Ishikawa (cell line): ENCODE measurements at regions not wholly inside any gene's neighbourhood (a gene's known extent, or its start where the extent isn't known, plus 50 kb on each side); places are given as distances from the start of the nearest gene placed in this dataset.

Experiments
- CEBPB ChIP-seq: IDR thresholded peaks from 2 replicates; pipeline ENCODE4 v1.6.1; 2012
- CREB1 ChIP-seq: IDR thresholded peaks from 2 replicates; pipeline ENCODE4 v1.6.1; 2012; ENCODE audit warnings: low read depth
- EGR1 ChIP-seq: IDR thresholded peaks from 2 replicates; pipeline ENCODE4 v1.6.1; 2012
- EP300 ChIP-seq: IDR thresholded peaks from 2 replicates; pipeline ENCODE4 v1.6.1; 2012; ENCODE audit warnings: borderline replicate concordance
- FOXM1 ChIP-seq: IDR thresholded peaks from 2 replicates; pipeline ENCODE4 v1.6.1; 2012; ENCODE audit warnings: low read depth, borderline replicate concordance
- NFIC ChIP-seq: IDR thresholded peaks from 2 replicates; pipeline ENCODE4 v1.6.1; 2012
- RAD21 ChIP-seq: IDR thresholded peaks from 2 replicates; pipeline ENCODE4 v1.6.1; 2012; ENCODE audit warnings: low read depth
- TAF1 ChIP-seq: IDR thresholded peaks from 2 replicates; pipeline ENCODE4 v1.6.1; 2012; ENCODE audit warnings: low read depth, mild to moderate bottlenecking
- TCF12 ChIP-seq: IDR thresholded peaks from 2 replicates; pipeline ENCODE4 v1.6.1; 2012; ENCODE audit warnings: low read depth
- TEAD4 ChIP-seq: IDR thresholded peaks from 2 replicates; pipeline ENCODE4 v1.6.1; 2012
- YY1 ChIP-seq: IDR thresholded peaks from 2 replicates; pipeline ENCODE4 v1.6.1; 2012; ENCODE audit warnings: low read depth
- ZBTB7A ChIP-seq: IDR thresholded peaks from 2 replicates; pipeline ENCODE4 v1.6.1; 2012; ENCODE audit warnings: low read depth
- TF ChIP-seq, protein P1 (sequence below): IDR thresholded peaks from 2 replicates; pipeline ENCODE4 v1.6.1; 2012; ENCODE audit warnings: low read depth, mild to moderate bottlenecking
- TF ChIP-seq, protein P2 (sequence below): IDR thresholded peaks from 2 replicates; pipeline ENCODE4 v1.6.1; 2012
- TF ChIP-seq, protein P3 (sequence below): IDR thresholded peaks from 2 replicates; pipeline ENCODE4 v1.6.1; 2012

DNA sequence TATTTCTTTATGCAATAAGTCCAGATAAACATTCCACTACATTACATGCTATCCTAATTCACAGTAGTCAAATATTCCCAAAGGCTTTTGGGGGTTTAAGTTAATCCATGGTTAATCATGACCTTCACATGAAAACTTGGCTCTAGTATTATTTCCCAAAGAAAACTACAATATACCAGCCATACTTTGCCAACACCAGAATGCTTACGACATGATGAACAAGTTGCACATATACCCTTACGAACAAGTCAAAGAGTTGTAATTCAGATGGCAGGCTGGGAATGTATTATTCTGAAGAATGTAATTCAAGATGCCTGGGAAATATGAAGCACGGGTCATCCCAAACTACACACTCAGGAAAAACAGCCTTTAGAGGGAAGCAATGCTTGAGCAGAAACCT, 499.6 kb downstream of the PPARGC1A start:
- TF ChIP-seq, protein P1, sequence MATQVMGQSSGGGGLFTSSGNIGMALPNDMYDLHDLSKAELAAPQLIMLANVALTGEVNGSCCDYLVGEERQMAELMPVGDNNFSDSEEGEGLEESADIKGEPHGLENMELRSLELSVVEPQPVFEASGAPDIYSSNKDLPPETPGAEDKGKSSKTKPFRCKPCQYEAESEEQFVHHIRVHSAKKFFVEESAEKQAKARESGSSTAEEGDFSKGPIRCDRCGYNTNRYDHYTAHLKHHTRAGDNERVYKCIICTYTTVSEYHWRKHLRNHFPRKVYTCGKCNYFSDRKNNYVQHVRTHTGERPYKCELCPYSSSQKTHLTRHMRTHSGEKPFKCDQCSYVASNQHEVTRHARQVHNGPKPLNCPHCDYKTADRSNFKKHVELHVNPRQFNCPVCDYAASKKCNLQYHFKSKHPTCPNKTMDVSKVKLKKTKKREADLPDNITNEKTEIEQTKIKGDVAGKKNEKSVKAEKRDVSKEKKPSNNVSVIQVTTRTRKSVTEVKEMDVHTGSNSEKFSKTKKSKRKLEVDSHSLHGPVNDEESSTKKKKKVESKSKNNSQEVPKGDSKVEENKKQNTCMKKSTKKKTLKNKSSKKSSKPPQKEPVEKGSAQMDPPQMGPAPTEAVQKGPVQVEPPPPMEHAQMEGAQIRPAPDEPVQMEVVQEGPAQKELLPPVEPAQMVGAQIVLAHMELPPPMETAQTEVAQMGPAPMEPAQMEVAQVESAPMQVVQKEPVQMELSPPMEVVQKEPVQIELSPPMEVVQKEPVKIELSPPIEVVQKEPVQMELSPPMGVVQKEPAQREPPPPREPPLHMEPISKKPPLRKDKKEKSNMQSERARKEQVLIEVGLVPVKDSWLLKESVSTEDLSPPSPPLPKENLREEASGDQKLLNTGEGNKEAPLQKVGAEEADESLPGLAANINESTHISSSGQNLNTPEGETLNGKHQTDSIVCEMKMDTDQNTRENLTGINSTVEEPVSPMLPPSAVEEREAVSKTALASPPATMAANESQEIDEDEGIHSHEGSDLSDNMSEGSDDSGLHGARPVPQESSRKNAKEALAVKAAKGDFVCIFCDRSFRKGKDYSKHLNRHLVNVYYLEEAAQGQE = no peak
- TF ChIP-seq YY1 (no peak), EGR1 (no peak)
- TF ChIP-seq, protein P2, sequence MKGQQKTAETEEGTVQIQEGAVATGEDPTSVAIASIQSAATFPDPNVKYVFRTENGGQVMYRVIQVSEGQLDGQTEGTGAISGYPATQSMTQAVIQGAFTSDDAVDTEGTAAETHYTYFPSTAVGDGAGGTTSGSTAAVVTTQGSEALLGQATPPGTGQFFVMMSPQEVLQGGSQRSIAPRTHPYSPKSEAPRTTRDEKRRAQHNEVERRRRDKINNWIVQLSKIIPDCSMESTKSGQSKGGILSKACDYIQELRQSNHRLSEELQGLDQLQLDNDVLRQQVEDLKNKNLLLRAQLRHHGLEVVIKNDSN = no peak

DNA sequence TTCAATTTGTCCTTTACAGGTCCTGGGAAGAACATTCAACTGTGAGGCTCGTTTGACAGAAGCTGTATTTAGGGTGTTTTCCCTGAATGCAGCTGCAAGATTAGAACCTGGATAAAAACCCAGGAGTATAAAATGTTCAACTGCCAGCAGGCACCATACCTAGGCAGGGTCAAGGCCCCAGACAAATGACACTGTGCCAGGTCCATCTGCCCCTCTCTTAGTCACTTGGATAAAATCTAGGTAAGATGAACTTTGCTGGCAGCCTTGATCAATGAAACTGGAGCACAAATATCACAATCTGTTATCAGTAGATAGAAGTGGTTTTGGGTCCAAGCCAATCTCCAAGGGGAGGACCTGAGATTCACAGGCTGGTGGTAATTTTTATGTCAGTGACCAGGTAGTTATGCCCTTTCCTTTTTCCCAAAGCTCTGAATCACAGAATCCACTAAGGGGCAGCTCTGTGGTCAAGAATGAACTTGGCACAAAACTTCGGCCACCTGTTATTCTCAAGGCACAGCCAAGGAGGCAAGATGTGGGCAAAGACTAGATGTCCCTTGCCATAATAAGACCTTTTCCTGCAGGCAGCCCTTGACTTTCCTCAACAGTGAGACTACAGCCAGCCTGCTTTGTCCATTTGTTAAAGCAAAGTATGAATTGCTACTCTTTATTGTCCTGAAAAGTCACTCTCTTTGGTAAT, 501.0 kb downstream of the PPARGC1A start:
- TF ChIP-seq FOXM1 (no peak), EGR1 (no peak), ZBTB7A (no peak), YY1 (no peak), TAF1 (no peak), TEAD4 (no peak), EP300 (no peak), CEBPB (no peak), NFIC (no peak), TCF12 (no peak), RAD21 (no peak), CREB1 (no peak)
- TF ChIP-seq, protein P2 = no peak
- TF ChIP-seq, protein P1 = no peak
- TF ChIP-seq, protein P3, sequence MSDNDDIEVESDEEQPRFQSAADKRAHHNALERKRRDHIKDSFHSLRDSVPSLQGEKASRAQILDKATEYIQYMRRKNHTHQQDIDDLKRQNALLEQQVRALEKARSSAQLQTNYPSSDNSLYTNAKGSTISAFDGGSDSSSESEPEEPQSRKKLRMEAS = no peak

DNA sequence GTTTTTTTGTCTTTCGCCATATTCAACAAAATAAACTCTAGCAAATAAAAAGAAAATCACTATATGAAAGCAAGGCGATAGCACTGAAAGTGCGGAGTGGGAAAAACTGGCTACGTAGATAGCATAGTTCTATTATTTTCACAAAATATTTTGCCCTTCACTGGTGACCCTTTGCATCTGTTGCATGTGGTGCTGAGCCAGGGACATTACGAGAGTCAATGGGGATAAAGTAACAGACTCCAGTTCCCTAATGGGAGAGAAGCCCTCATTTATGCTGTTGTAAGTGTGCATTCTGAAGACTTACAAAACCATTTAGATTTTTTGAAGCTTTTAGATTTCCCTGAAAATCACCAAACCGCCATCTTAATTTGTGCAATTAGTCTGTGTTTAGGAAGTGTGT, 501.6 kb downstream of the PPARGC1A start:
- TF ChIP-seq EGR1 = no peak
- no peak for TF ChIP-seq CEBPB
- TF ChIP-seq TCF12 = no peak
- no peak for TF ChIP-seq YY1
- TF ChIP-seq FOXM1 = no peak

DNA sequence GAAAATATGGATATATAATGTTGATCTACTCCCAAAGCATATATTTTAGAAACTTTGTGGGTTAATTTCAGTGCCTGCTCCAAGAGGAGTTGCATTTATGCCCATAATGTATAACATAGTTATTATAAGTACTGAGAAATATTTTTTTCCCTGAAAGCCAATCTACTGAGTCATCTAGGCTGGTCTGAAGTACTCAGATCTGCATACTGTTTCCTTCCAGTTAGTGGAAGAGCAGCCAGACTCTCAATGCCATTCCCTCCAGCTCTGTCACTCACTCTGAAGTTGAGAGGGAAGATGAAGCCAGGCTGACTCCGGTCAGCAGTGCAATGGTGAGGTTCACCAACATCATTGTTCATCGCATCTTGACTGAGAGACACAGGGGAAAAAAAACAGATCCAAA, 505.1 kb downstream of the PPARGC1A start:
- TF ChIP-seq ZBTB7A (no peak), EP300 (no peak)
- TF ChIP-seq, protein P2 = no peak

DNA sequence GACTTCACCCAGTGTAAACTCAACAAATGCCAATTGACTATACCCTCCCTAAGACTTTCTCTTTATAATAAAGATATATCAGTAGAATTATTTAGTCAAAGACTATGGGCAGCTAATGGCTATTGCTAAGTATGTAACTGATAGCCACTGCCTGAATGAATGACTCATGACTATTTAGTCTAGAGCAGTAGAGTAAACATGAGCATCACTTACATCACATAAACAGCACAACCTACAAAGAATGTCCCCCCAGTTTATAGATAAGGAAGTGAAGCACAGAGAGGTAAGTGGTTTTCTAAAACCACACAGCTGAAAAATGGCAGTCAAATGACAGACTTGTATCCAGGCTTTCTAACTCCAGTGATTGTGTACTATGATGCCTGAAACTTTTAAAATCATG, 507.0 kb downstream of the PPARGC1A start:
- no peak for TF ChIP-seq ZBTB7A
- no peak for TF ChIP-seq CREB1
- no peak for TF ChIP-seq EGR1
- TF ChIP-seq FOXM1 = no peak
- no peak for TF ChIP-seq TEAD4

DNA sequence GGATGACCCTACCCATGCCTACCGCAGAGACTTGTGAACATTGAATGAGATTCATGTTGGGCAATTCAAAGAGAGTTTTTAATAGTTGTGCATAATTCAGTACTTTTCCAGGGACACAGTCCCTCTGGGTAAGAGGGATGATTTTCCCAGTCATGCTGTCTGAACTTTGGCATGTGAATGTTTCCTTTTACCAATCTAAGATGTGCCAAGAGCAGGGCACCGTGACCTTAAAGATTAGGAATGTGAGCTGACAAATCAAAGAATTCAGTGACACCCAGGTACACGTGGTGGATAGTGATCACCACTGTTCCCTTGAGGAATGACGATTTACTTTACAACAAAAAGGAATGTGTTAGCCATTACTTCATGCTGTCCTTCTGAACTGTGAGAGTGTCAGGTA, 515.6 kb downstream of the PPARGC1A start:
- TF ChIP-seq EP300 (peak; percentile 68; the same call in 1 of the 2 replicates), TEAD4 (peak; percentile 71), EGR1 (no peak), CREB1 (no peak), TCF12 (no peak), YY1 (no peak), TAF1 (no peak)
- TF ChIP-seq, protein P3 = peak; percentile 64
- TF ChIP-seq, protein P2 = peak; percentile 38; the same call in 1 of the 2 replicates
